ENCODE measurements at regions not wholly inside any gene's neighbourhood (a gene's known extent, or its start where the extent isn't known, plus 50 kb on each side); places are given as distances from the start of the nearest gene placed in this dataset.

DNA sequence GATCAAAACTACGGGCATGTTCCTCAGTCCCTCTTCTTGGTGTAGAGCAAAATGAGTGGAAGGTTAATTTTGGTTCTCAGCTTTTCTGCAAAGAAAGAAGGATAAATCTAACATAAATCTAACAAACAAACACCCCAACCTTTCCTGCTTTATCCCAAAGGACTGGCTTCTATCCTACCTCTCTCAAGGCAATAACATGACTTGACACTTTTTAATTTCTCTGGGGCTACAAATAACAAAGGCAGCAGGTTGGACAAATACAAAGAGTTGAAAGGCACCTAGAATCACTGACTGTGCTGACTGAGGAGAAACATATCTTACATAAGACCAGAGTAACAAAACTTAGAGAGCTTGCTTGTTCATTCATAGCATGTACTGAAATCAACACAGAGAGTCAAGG, 703.6 kb upstream of the PITX2 start:
- TF ChIP-seq, protein P1, sequence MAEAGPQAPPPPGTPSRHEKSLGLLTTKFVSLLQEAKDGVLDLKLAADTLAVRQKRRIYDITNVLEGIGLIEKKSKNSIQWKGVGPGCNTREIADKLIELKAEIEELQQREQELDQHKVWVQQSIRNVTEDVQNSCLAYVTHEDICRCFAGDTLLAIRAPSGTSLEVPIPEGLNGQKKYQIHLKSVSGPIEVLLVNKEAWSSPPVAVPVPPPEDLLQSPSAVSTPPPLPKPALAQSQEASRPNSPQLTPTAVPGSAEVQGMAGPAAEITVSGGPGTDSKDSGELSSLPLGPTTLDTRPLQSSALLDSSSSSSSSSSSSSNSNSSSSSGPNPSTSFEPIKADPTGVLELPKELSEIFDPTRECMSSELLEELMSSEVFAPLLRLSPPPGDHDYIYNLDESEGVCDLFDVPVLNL (IDR thresholded peaks at IDR 0.05; ENCODE audit: low read depth, low read length), result no peak
- TF ChIP-seq SMAD5 (IDR thresholded peaks at IDR 0.05; ENCODE audit: low read depth), result no peak
- TF ChIP-seq ATF7 (IDR thresholded peaks at IDR 0.05; ENCODE audit: low read depth), result no peak
- TF ChIP-seq RCOR1 (conservative IDR thresholded peaks at IDR 0.05; ENCODE audit: low read depth, low read length), result no peak
- TF ChIP-seq CTCF (IDR thresholded peaks at IDR 0.05 in 2 of 3, conservative IDR thresholded peaks at IDR 0.05 in 1 of 3; ENCODE audit: control insufficient read depth in 2 of 3, extremely low read depth in 1 of 3, insufficient read depth in 1 of 3, low read depth in 3 of 3, low read length in 3 of 3), result no peak
- TF ChIP-seq POLR2AphosphoS5 (IDR thresholded peaks at IDR 0.05; ENCODE audit: low read length), result no peak
- TF ChIP-seq NRF1 (conservative IDR thresholded peaks at IDR 0.05; ENCODE audit: low read depth, low read length), result no peak
- no peak for TF ChIP-seq MXI1 (IDR thresholded peaks at IDR 0.05; ENCODE audit: low read depth, low read length)
- no peak for TF ChIP-seq RAD21 (IDR thresholded peaks at IDR 0.05; ENCODE audit: insufficient read depth, low read depth, low read length)
- no peak for TF ChIP-seq TCF3 (IDR thresholded peaks at IDR 0.05; ENCODE audit: borderline replicate concordance, insufficient read depth, low read depth, low read length)
- no peak for TF ChIP-seq BHLHE40 (IDR thresholded peaks at IDR 0.05; ENCODE audit: borderline replicate concordance in 1 of 2, low read depth in 2 of 2, low read length in 1 of 2)
